ENCODE measurements at regions not wholly inside any gene's neighbourhood (a gene's known extent, or its start where the extent isn't known, plus 50 kb on each side); places are given as distances from the start of the nearest gene placed in this dataset.

GRCh38 chr11:11740073-11740702, 101.6 kb upstream of the USP47 start:
- TF ChIP-seq CTCF (IDR thresholded peaks at IDR 0.05) (no peak), POLR2A (IDR thresholded peaks at IDR 0.05) (no peak)
